Loucy (cell line): ENCODE measurements at regions not wholly inside any gene's neighbourhood (a gene's known extent, or its start where the extent isn't known, plus 50 kb on each side); places are given as distances from the start of the nearest gene placed in this dataset.

Experiments
- CTCF ChIP-seq: fragments of 200-600 bp; sonication (generic); conservative IDR thresholded peaks from 2 replicates; pipeline ENCODE4 v1.5.1; 2014; ENCODE audit warnings: mild to moderate bottlenecking, antibody characterized with exemption, low read length
- EZH2phosphoT487 ChIP-seq: fragments of 200-600 bp; IDR thresholded peaks from 2 replicates; pipeline ENCODE4 v1.6.1; 2018; ENCODE audit warnings: antibody characterized with exemption, mild to moderate bottlenecking, moderate library complexity, borderline replicate concordance

- TF ChIP-seq CTCF, result peak; percentile 40
- no peak for TF ChIP-seq EZH2phosphoT487
These were observed 373.5 kb upstream of the MYT1L start for GRCh38 chr2:2704428-2705090.
